ENCODE measurements at regions not wholly inside any gene's neighbourhood (a gene's known extent, or its start where the extent isn't known, plus 50 kb on each side); places are given as distances from the start of the nearest gene placed in this dataset.

GRCh38 chr15:70494852-70495571 lies 268.3 kb downstream of the UACA start:
- TF ChIP-seq CTCF (conservative IDR thresholded peaks at IDR 0.05 in 1 of 2, IDR thresholded peaks at IDR 0.05 in 1 of 2; ENCODE audit: low read depth in 1 of 2, low read length in 2 of 2) (no peak), EZH2 (IDR thresholded peaks at IDR 0.05; ENCODE audit: low read length, missing control alignments) (no peak)
- H3K9ac ChIP-seq (ENCODE audit: insufficient read depth, low read length) = no peak overlapping the region
- no peaks in the 10 kb centered on the region for H4K20me1 ChIP-seq (ENCODE audit: control insufficient read depth, extremely low read depth, insufficient read depth, low read length)
- no peaks in the 10 kb centered on the region for H3K9me3 ChIP-seq (ENCODE audit: control insufficient read depth, insufficient read depth, low read depth, low read length)
- no peak overlapping the region for H3K4me3 ChIP-seq (replicated peaks in 1 of 4; ENCODE audit: control extremely low read depth in 1 of 4, insufficient read depth in 1 of 4, low read depth in 3 of 4, low read length in 4 of 4)
- DNase-seq (ENCODE audit: low read depth in 2 of 2) = peak; percentile 91 to 96
- H3K36me3 ChIP-seq (ENCODE audit: control insufficient read depth, insufficient read depth, low read length) = no peaks in the 10 kb centered on the region
- H3K4me2 ChIP-seq (ENCODE audit: extremely low read depth, insufficient read depth, low read length) = peak overlapping the region; percentile 61
- no peaks in the 10 kb centered on the region for H3K27me3 ChIP-seq (ENCODE audit: control insufficient read depth, insufficient read depth, low read length)
- H3K79me2 ChIP-seq (ENCODE audit: control insufficient read depth, insufficient read depth, low read length) = no peaks in the 10 kb centered on the region
- peak overlapping the region; percentile 16 for H3K27ac ChIP-seq (ENCODE audit: insufficient read depth, low read length)
- no peak overlapping the region for H2AFZ ChIP-seq (ENCODE audit: low read length)
- peaks cover 35% of the 10 kb centered on the region for H3K4me1 ChIP-seq (ENCODE audit: control insufficient read depth, extremely low read depth, insufficient read depth, low read length)

- no peak overlapping the region for H3K9ac ChIP-seq (ENCODE audit: insufficient read depth, low read length)
- H3K4me1 ChIP-seq (ENCODE audit: control insufficient read depth, extremely low read depth, insufficient read depth, low read length) = peaks cover 35% of the 10 kb centered on the region
Observed at GRCh38 chr15:70494517-70494851, 268.9 kb downstream of the UACA start.

More at GRCh38 chr15:70494517-70494851, 268.9 kb downstream of the UACA start:
- Histone ChIP-seq H4K20me1 (ENCODE audit: control insufficient read depth, extremely low read depth, insufficient read depth, low read length) (no peaks in the 10 kb centered on the region), H2AFZ (ENCODE audit: low read length) (no peak overlapping the region), H3K79me2 (ENCODE audit: control insufficient read depth, insufficient read depth, low read length) (no peaks in the 10 kb centered on the region), H3K27me3 (ENCODE audit: control insufficient read depth, insufficient read depth, low read length) (no peaks in the 10 kb centered on the region), H3K4me2 (ENCODE audit: extremely low read depth, insufficient read depth, low read length) (peak overlapping the region; percentile 61), H3K9me3 (ENCODE audit: control insufficient read depth, insufficient read depth, low read depth, low read length) (no peaks in the 10 kb centered on the region), H3K27ac (ENCODE audit: insufficient read depth, low read length) (peak overlapping the region; percentile 16), H3K4me3 (replicated peaks in 1 of 4; ENCODE audit: control extremely low read depth in 1 of 4, insufficient read depth in 1 of 4, low read depth in 3 of 4, low read length in 4 of 4) (no peak overlapping the region), H3K36me3 (ENCODE audit: control insufficient read depth, insufficient read depth, low read length) (no peaks in the 10 kb centered on the region)
- TF ChIP-seq CTCF (conservative IDR thresholded peaks at IDR 0.05 in 1 of 2, IDR thresholded peaks at IDR 0.05 in 1 of 2; ENCODE audit: low read depth in 1 of 2, low read length in 2 of 2) (no peak), EZH2 (IDR thresholded peaks at IDR 0.05; ENCODE audit: low read length, missing control alignments) (no peak)
- DNase-seq (ENCODE audit: low read depth in 2 of 2) = no peak
